ENCODE measurements at regions not wholly inside any gene's neighbourhood (a gene's known extent, or its start where the extent isn't known, plus 50 kb on each side); places are given as distances from the start of the nearest gene placed in this dataset.
"Not testable (repeated sequence)": the region's sequence is repeated elsewhere in the genome, so short reads cannot be mapped to it uniquely, and the experiment has no call there.

DNA sequence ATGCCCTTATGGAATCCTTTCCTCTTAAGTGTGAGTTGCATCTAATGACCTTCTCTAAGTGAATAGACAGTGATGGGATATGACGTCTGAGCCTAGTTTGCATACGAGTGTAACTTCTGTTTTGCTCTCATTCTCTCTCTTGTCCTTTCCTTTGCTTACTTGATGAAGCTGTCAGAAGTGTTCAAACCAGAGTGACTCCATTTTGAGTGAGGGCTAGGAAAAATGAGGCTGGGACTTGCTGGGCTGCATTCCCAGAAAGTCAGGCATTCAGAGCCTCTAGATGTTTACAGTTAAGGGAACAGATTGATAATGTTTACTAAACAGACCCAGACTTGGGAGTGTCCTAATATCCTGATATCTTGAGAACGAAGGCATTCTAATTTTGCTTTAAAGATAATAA is 311.2 kb upstream of the SOX4 start:
- intact Hi-C loops (cut with micrococcal nuclease); POLR2A ChIA-PET; DNase-seq; CTCF ChIA-PET; H3K4me3 Mint-ChIP-seq; H3K9me3 Mint-ChIP-seq; H3K27me3 Mint-ChIP-seq; H3K36me3 Mint-ChIP-seq (ENCODE audit: low read depth); H3K27ac Mint-ChIP-seq; H3K4me1 Mint-ChIP-seq (ENCODE audit: low read depth); ATAC-seq: not testable (repeated sequence)

DNA sequence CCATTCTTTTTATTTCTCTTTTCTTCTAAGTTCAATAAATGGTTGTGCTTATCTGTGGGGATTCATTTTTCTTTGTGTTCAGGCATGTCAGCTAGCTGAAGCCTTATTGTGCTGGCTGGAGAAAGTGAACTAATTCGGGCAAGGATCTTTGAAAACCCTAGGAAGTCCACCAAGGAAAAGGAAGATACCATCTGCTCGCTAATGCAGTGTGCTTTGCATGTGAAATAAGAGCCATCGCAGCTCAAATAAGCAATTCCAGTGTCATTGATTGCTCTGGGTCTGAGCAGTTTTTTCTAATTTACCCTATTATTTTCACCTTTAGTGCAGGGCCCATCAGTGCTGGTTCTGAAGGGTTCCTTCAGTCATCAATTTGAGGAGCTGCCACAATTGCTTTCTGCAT is 309.4 kb upstream of the SOX4 start:
- ATAC-seq (no peak), DNase-seq (no peak)
- intact Hi-C loops (cut with micrococcal nuclease), result no loop called here
- no peaks in the 10 kb centered on the region for H3K4me1 Mint-ChIP-seq (ENCODE audit: low read depth)
- no peak overlapping the region for H3K27ac Mint-ChIP-seq
- no peaks in the 10 kb centered on the region for H3K36me3 Mint-ChIP-seq (ENCODE audit: low read depth)
- no peaks in the 10 kb centered on the region for H3K9me3 Mint-ChIP-seq
- CTCF ChIA-PET, result no interaction called here
- peaks cover 3% of the 10 kb centered on the region for H3K27me3 Mint-ChIP-seq
- POLR2A ChIA-PET, result no interaction called here
- TF ChIP-seq, protein P1, sequence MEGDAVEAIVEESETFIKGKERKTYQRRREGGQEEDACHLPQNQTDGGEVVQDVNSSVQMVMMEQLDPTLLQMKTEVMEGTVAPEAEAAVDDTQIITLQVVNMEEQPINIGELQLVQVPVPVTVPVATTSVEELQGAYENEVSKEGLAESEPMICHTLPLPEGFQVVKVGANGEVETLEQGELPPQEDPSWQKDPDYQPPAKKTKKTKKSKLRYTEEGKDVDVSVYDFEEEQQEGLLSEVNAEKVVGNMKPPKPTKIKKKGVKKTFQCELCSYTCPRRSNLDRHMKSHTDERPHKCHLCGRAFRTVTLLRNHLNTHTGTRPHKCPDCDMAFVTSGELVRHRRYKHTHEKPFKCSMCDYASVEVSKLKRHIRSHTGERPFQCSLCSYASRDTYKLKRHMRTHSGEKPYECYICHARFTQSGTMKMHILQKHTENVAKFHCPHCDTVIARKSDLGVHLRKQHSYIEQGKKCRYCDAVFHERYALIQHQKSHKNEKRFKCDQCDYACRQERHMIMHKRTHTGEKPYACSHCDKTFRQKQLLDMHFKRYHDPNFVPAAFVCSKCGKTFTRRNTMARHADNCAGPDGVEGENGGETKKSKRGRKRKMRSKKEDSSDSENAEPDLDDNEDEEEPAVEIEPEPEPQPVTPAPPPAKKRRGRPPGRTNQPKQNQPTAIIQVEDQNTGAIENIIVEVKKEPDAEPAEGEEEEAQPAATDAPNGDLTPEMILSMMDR (IDR thresholded peaks at IDR 0.05), result no peak
- H3K4me3 Mint-ChIP-seq, result no peak overlapping the region

DNA sequence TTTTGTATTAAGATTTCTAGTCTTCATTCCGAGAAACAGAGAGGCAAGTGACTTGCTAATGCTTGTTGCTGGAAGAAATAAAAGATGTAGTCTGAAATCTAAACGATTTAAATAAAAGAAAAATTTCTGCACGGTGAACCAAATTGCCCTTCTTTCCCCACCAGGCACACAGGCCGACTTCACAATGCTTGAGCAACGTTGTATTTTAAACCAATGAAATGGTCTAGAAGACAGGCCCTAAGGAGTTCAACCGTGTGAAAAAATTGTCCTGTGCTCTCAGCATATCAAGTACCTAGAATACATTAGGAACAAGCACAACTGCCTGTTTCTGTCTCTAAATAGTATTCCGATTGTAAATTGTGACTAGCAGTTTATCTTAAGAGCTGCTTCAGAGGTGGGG is 308.8 kb upstream of the SOX4 start:
- Mint-ChIP-seq H3K4me3 (no peak overlapping the region), H3K36me3 (ENCODE audit: low read depth) (no peaks in the 10 kb centered on the region), H3K4me1 (ENCODE audit: low read depth) (no peaks in the 10 kb centered on the region), H3K9me3 (no peaks in the 10 kb centered on the region), H3K27ac (no peak overlapping the region), H3K27me3 (peaks cover 3% of the 10 kb centered on the region)
- CTCF ChIA-PET, result no interaction called here
- DNase-seq, result no peak
- no peak for ATAC-seq
- intact Hi-C loops (cut with micrococcal nuclease), result no loop called here
- POLR2A ChIA-PET, result no interaction called here
- TF ChIP-seq, protein P1 (IDR thresholded peaks at IDR 0.05), result no peak

DNA sequence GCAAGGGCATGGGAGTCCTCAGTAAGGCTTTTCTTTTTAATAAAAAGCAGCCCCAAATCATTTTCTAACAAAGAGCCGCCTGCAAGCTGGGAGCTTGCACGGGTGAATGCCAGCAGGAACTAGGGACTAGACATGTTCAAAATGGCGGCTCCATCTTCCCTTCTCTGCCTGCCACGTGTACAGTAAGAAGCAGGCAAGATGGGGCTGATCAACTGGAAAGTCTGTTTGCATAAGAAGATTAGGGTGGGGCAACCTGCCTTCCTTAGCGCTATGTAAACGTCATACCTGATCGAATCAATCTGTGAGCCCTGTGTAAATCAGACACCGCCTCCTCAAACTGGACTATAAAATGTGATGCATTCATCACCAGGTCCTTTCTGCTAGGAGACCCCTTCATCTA is 299.4 kb upstream of the SOX4 start:
- Mint-ChIP-seq H3K4me1 (ENCODE audit: low read depth) (peaks cover 6% of the 10 kb centered on the region), H3K36me3 (ENCODE audit: low read depth) (no peaks in the 10 kb centered on the region), H3K4me3 (no peak overlapping the region), H3K27me3 (peaks cover 14% of the 10 kb centered on the region), H3K9me3 (no peaks in the 10 kb centered on the region), H3K27ac (no peak overlapping the region)
- no peak for DNase-seq
- TF ChIP-seq, protein P1 (IDR thresholded peaks at IDR 0.05), result no peak
- intact Hi-C loops (cut with micrococcal nuclease), result no loop called here
- ATAC-seq, result no peak
- POLR2A ChIA-PET, result no interaction called here
- CTCF ChIA-PET, result no interaction called here

DNA sequence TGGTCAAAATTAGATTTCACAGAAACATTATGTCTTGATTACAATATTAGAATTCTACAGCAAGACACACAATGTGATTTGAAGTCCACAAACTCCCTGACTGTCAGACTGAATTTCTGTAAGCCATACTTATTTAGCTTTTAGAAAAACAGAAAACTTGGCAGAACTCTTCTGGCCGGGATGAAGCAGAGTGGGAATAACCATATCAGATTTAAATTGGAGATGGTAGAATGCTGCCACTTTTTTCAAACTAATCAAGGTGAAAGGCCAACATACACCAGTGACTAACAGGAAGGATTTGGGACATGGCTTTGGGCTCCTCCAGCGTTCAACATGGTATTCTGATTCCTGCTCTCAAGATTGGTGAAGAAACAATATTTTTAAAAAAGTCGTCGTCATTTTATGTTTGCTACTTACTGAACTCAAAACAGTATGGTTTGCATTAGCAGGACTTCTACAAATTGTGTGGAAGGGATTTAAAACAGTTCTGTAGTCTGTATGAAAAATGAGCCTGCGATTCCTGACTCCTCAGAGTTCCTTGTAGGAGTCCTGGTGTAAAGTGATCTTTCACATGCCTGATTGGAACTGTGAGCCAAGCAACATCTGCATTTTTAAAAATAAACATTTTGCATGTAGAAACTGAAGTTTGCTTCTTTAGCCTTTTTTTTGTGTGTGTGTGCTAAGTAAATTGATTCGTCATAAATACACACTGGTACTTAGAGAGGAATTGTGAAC is 297.9 kb upstream of the SOX4 start:
- TF ChIP-seq, protein P1 (IDR thresholded peaks at IDR 0.05), result no peak
- Mint-ChIP-seq H3K9me3 (no peaks in the 10 kb centered on the region), H3K27me3 (peaks cover 14% of the 10 kb centered on the region), H3K27ac (no peak overlapping the region), H3K4me1 (ENCODE audit: low read depth) (peaks cover 6% of the 10 kb centered on the region), H3K36me3 (ENCODE audit: low read depth) (no peaks in the 10 kb centered on the region), H3K4me3 (no peak overlapping the region)
- no peak for DNase-seq
- intact Hi-C loops (cut with micrococcal nuclease), result no loop called here
- CTCF ChIA-PET, result no interaction called here
- ATAC-seq, result no peak
- POLR2A ChIA-PET, result no interaction called here

DNA sequence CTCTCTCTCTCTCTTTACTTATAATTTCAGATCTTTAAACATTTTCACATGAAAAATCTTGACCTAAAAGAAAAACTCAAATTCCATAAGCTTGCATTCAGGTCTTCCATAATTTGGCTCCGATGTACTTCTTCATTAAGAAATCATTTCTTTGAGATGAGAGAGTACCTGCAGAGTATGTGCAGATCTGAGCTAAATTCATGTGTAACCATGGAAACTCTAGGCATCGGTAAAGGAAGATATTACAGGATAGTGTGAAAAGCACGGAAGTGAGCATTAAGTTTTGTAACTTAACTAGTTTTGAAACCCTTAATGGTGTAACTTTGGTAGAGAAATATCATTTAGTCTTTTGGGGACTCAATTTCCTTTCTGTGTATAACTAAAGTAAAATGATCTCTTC is 295.9 kb upstream of the SOX4 start:
- DNase-seq (no peak), ATAC-seq (no peak)
- H3K36me3 Mint-ChIP-seq (ENCODE audit: low read depth), result no peaks in the 10 kb centered on the region
- H3K4me3 Mint-ChIP-seq, result no peak overlapping the region
- peaks cover 14% of the 10 kb centered on the region for H3K27me3 Mint-ChIP-seq
- no peaks in the 10 kb centered on the region for H3K9me3 Mint-ChIP-seq
- ChIA-PET CTCF (no interaction called here), POLR2A (no interaction called here)
- TF ChIP-seq, protein P1 (IDR thresholded peaks at IDR 0.05), result no peak
- H3K27ac Mint-ChIP-seq, result no peak overlapping the region
- intact Hi-C loops (cut with micrococcal nuclease), result no loop called here
- H3K4me1 Mint-ChIP-seq (ENCODE audit: low read depth), result peaks cover 6% of the 10 kb centered on the region
